ENCODE measurements at regions not wholly inside any gene's neighbourhood (a gene's known extent, or its start where the extent isn't known, plus 50 kb on each side); places are given as distances from the start of the nearest gene placed in this dataset.

GRCh38 chr9:10753474-10753873 lies 140.7 kb upstream of the PTPRD start:
- intact Hi-C loops (cut with micrococcal nuclease): no loop called here

More at GRCh38 chr9:10753474-10753873, 140.7 kb upstream of the PTPRD start:
- Histone ChIP-seq H3K9me1 (ENCODE audit: insufficient read depth, low read length) (no peaks in the 10 kb centered on the region), H2AFZ (replicated peaks; ENCODE audit: low read length, poor library complexity) (no peak overlapping the region), H3K18ac (ENCODE audit: low read depth, low read length) (no peak overlapping the region), H2AK9ac (replicated peaks; ENCODE audit: low read depth, low read length, poor library complexity) (no peak overlapping the region), H2BK120ac (ENCODE audit: low read depth, low read length) (no peak overlapping the region), H3K4me1 (ENCODE audit: control insufficient read depth, insufficient read depth, low read length) (no peaks in the 10 kb centered on the region), H3K4me2 (ENCODE audit: low read depth, low read length) (no peak overlapping the region), H3K9me3 (ENCODE audit: control insufficient read depth, insufficient read depth, low read length) (0 out of 2 replicates have a peak, but pooled peaks cover 5% of the 10 kb centered on the region), H3K79me1 (ENCODE audit: low read depth in 1 of 2, low read length in 2 of 2) (no peaks in the 10 kb centered on the region), H3K27me3 (ENCODE audit: control insufficient read depth, insufficient read depth, low read length) (no peaks in the 10 kb centered on the region), H2BK5ac (ENCODE audit: low read depth, low read length, poor library complexity, severe bottlenecking) (no peak overlapping the region), H2AK5ac (ENCODE audit: low read depth, low read length) (no peak overlapping the region), H4K5ac (ENCODE audit: low read depth, low read length) (no peak overlapping the region), H3K23ac (ENCODE audit: low read depth, low read length) (no peak overlapping the region), H3K56ac (ENCODE audit: extremely low read depth, insufficient read depth, low read length) (no peak overlapping the region), H3K9ac (ENCODE audit: low read depth, low read length) (no peak overlapping the region), H3K14ac (replicated peaks; ENCODE audit: low read depth, low read length) (no peak overlapping the region), H3K27ac (ENCODE audit: insufficient read depth, low read length) (no peak overlapping the region), H3K36me3 (ENCODE audit: control insufficient read depth, insufficient read depth, low read length) (no peaks in the 10 kb centered on the region), H4K8ac (ENCODE audit: low read depth in 2 of 2, low read length in 2 of 2) (no peak overlapping the region), H3K4me3 (ENCODE audit: insufficient read depth, low read depth, low read length) (no peak overlapping the region), H2BK15ac (ENCODE audit: low read depth, low read length) (no peak overlapping the region), H4K20me1 (ENCODE audit: insufficient read depth, low read length) (no peaks in the 10 kb centered on the region), H4K91ac (ENCODE audit: insufficient read depth, low read depth, low read length) (no peak overlapping the region), H2BK20ac (ENCODE audit: low read depth, low read length) (no peak overlapping the region), H3K4ac (ENCODE audit: low read depth, low read length) (no peak overlapping the region)
- dilution Hi-C loops (cut with HindIII; ENCODE audit: low sequenced_read_pairs, unreplicated experiment) (no loop called here), in situ Hi-C loops (cut with MboI; ENCODE audit: low sequenced_read_pairs) (no loop called here)
- TF ChIP-seq MAZ (IDR thresholded peaks at IDR 0.05; ENCODE audit: borderline replicate concordance, low read depth, low read length): no peak
- no peak for TF ChIP-seq USF2 (IDR thresholded peaks at IDR 0.05; ENCODE audit: low read depth, low read length)
- TF ChIP-seq CEBPB (IDR thresholded peaks at IDR 0.05; ENCODE audit: low read depth, low read length): no peak
- no peak for TF ChIP-seq FOS (IDR thresholded peaks at IDR 0.05; ENCODE audit: low read depth, low read length)
- no peak for TF ChIP-seq MXI1 (IDR thresholded peaks at IDR 0.05; ENCODE audit: borderline replicate concordance, low read depth, low read length)
- ATAC-seq (ENCODE audit: low read depth) (no peak), DNase-seq (no peak)
- CTCF ChIA-PET: no interaction called here
- WGBS, 2 experiments (ENCODE audit: extremely low coverage in 2 of 2, insufficient read length in 1 of 2): no CpG with 5 or more reads among the region's 2 CpGs
- POLR2A ChIA-PET (ENCODE audit: unreplicated experiment): no interaction called here
- BruUV-seq (replicated peaks): no TSS peak

Measured in IMR-90 (cell line).